ENCODE measurements at regions not wholly inside any gene's neighbourhood (a gene's known extent, or its start where the extent isn't known, plus 50 kb on each side); places are given as distances from the start of the nearest gene placed in this dataset.

DNA sequence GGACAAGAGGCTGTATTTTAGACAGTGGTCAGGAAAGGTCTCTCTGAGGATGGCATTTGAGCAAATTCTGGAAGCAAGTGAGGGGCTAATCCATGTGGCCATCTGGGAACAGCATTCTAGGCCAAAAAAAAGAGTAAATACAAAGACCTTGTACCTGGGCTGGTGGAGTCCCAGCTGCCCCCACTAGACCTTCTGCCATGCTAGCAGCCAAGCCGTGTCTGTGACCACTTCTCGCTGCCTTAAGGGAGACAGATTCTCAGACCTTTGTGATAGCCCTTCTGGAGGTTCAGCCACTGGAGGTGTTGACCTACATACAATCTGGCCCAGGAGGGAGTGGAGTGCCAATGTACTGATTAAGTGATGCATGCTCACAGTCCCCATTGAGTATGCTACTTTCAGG is 506.2 kb downstream of the MID1IP1 start:
- TF ChIP-seq SALL2 (tag by site-specific recombination; IDR thresholded peaks at IDR 0.05; ENCODE audit: borderline replicate concordance) (no peak), PBX3 (CRISPR knock-in tag; IDR thresholded peaks at IDR 0.05) (no peak), ZBTB11 (tag by site-specific recombination; conservative IDR thresholded peaks at IDR 0.05; ENCODE audit: low read depth) (no peak), BCL11B (tag by site-specific recombination; IDR thresholded peaks at IDR 0.05; ENCODE audit: low read depth) (no peak), ZNF544 (tag by site-specific recombination; IDR thresholded peaks at IDR 0.05) (no peak), ZNF596 (tag by site-specific recombination; IDR thresholded peaks at IDR 0.05) (no peak), ZNF121 (tag by site-specific recombination; IDR thresholded peaks at IDR 0.05) (no peak), ZNF449 (tag by site-specific recombination; IDR thresholded peaks at IDR 0.05) (no peak)
- TF ChIP-seq, protein P1, sequence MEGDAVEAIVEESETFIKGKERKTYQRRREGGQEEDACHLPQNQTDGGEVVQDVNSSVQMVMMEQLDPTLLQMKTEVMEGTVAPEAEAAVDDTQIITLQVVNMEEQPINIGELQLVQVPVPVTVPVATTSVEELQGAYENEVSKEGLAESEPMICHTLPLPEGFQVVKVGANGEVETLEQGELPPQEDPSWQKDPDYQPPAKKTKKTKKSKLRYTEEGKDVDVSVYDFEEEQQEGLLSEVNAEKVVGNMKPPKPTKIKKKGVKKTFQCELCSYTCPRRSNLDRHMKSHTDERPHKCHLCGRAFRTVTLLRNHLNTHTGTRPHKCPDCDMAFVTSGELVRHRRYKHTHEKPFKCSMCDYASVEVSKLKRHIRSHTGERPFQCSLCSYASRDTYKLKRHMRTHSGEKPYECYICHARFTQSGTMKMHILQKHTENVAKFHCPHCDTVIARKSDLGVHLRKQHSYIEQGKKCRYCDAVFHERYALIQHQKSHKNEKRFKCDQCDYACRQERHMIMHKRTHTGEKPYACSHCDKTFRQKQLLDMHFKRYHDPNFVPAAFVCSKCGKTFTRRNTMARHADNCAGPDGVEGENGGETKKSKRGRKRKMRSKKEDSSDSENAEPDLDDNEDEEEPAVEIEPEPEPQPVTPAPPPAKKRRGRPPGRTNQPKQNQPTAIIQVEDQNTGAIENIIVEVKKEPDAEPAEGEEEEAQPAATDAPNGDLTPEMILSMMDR (tag by site-specific recombination; IDR thresholded peaks at IDR 0.05), result no peak
- TF ChIP-seq, protein P2, sequence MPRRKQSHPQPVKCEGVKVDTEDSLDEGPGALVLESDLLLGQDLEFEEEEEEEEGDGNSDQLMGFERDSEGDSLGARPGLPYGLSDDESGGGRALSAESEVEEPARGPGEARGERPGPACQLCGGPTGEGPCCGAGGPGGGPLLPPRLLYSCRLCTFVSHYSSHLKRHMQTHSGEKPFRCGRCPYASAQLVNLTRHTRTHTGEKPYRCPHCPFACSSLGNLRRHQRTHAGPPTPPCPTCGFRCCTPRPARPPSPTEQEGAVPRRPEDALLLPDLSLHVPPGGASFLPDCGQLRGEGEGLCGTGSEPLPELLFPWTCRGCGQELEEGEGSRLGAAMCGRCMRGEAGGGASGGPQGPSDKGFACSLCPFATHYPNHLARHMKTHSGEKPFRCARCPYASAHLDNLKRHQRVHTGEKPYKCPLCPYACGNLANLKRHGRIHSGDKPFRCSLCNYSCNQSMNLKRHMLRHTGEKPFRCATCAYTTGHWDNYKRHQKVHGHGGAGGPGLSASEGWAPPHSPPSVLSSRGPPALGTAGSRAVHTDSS (tag by site-specific recombination; IDR thresholded peaks at IDR 0.05), result no peak

Measured in HEK293 (cell line).